SK-N-SH (cell line): ENCODE measurements at regions not wholly inside any gene's neighbourhood (a gene's known extent, or its start where the extent isn't known, plus 50 kb on each side); places are given as distances from the start of the nearest gene placed in this dataset.

Source experiments
- CHD2 ChIP-seq: fragments of 150-350 bp; IDR thresholded peaks from 2 replicates; pipeline ENCODE4 v1.6.1; 2018; ENCODE audit warnings: low read length; ENCODE audit not compliant: partially characterized antibody
- ELF1 ChIP-seq: IDR thresholded peaks from 2 replicates; pipeline ENCODE4 v1.4.0; 2012
- EZH2phosphoT487 ChIP-seq: fragments of 200-600 bp; sonication (generic); IDR thresholded peaks from 2 replicates; pipeline ENCODE4 v1.6.1; 2017; ENCODE audit warnings: low read depth, mixed run types, mild to moderate bottlenecking, antibody characterized with exemption, moderate library complexity, borderline replicate concordance
- IRF3 ChIP-seq: fragments of 150-350 bp; IDR thresholded peaks from 2 replicates; pipeline ENCODE4 v1.6.1; 2016; ENCODE audit warnings: mild to moderate bottlenecking, low read depth, low read length
- MXI1 ChIP-seq: IDR thresholded peaks from 2 replicates; pipeline ENCODE4 v1.6.1; 2012; ENCODE audit warnings: mild to moderate bottlenecking, low read depth, low read length, improper control_type of control experiment
- POLR2AphosphoS5 ChIP-seq: IDR thresholded peaks from 2 replicates; pipeline ENCODE4 v1.6.1; 2012; ENCODE audit warnings: low read depth, low read length
- RAD21 ChIP-seq: IDR thresholded peaks from 2 replicates; pipeline ENCODE4 v1.6.1; 2012; ENCODE audit warnings: mild to moderate bottlenecking, low read length
- TF ChIP-seq, protein P1 (sequence below): fragments of 200-600 bp; sonication (generic); IDR thresholded peaks from 2 replicates; pipeline ENCODE4 v1.6.1; 2017; ENCODE audit warnings: antibody characterized with exemption, mild to moderate bottlenecking, moderate library complexity
- TF ChIP-seq, protein P2 (sequence below): fragments of 150-350 bp; IDR thresholded peaks from 2 replicates; pipeline ENCODE4 v1.6.1; 2017; ENCODE audit warnings: antibody characterized with exemption, low read length, low read depth, borderline replicate concordance

GRCh38 chr4:8696369-8697127, 104.0 kb downstream of the CPZ start:
- TF ChIP-seq, protein P1, sequence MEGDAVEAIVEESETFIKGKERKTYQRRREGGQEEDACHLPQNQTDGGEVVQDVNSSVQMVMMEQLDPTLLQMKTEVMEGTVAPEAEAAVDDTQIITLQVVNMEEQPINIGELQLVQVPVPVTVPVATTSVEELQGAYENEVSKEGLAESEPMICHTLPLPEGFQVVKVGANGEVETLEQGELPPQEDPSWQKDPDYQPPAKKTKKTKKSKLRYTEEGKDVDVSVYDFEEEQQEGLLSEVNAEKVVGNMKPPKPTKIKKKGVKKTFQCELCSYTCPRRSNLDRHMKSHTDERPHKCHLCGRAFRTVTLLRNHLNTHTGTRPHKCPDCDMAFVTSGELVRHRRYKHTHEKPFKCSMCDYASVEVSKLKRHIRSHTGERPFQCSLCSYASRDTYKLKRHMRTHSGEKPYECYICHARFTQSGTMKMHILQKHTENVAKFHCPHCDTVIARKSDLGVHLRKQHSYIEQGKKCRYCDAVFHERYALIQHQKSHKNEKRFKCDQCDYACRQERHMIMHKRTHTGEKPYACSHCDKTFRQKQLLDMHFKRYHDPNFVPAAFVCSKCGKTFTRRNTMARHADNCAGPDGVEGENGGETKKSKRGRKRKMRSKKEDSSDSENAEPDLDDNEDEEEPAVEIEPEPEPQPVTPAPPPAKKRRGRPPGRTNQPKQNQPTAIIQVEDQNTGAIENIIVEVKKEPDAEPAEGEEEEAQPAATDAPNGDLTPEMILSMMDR = no peak
- no peak for TF ChIP-seq CHD2
- no peak for TF ChIP-seq ELF1
- no peak for TF ChIP-seq POLR2AphosphoS5
- TF ChIP-seq, protein P2, sequence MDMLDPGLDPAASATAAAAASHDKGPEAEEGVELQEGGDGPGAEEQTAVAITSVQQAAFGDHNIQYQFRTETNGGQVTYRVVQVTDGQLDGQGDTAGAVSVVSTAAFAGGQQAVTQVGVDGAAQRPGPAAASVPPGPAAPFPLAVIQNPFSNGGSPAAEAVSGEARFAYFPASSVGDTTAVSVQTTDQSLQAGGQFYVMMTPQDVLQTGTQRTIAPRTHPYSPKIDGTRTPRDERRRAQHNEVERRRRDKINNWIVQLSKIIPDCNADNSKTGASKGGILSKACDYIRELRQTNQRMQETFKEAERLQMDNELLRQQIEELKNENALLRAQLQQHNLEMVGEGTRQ = no peak
- TF ChIP-seq MXI1 = no peak
- no peak for TF ChIP-seq IRF3
- TF ChIP-seq EZH2phosphoT487 = no peak
- TF ChIP-seq RAD21 = no peak
